ENCODE measurements at regions not wholly inside any gene's neighbourhood (a gene's known extent, or its start where the extent isn't known, plus 50 kb on each side); places are given as distances from the start of the nearest gene placed in this dataset.

DNA sequence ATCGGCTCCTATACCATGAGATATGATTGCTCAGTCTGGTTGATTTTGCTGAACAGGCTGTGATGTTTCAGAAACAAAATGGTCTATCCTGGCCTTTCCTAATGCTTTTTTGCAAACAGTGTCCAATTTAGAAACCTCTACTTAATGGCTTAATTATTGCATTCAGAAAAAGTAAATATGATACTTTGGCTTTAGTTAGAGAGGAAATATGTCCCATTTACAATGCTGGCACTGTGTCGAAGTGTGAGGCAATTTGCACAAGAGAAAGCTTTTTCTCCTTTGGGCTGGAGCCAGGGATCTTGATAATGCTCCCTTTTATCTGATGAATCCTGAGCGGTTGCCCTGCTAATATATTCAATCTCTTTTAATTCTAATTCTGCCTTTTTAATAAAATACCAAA is 418.9 kb downstream of the EPHA4 start:
- TF ChIP-seq GTF2I (CRISPR knock-in tag; conservative IDR thresholded peaks at IDR 0.05) (no peak), ATF2 (CRISPR knock-in tag; IDR thresholded peaks at IDR 0.05; ENCODE audit: borderline replicate concordance, low read depth) (no peak), NR1H2 (CRISPR knock-in tag; IDR thresholded peaks at IDR 0.05) (no peak), MAX (CRISPR knock-in tag; IDR thresholded peaks at IDR 0.05) (no peak), FOXK1 (CRISPR knock-in tag; IDR thresholded peaks at IDR 0.05) (no peak), JUN (CRISPR knock-in tag; IDR thresholded peaks at IDR 0.05) (no peak), FOXP4 (CRISPR knock-in tag; IDR thresholded peaks at IDR 0.05) (no peak), NR2C2 (CRISPR knock-in tag; IDR thresholded peaks at IDR 0.05) (no peak), PRRX2 (CRISPR knock-in tag; IDR thresholded peaks at IDR 0.05) (no peak), ZNF512 (CRISPR knock-in tag; IDR thresholded peaks at IDR 0.05; ENCODE audit: borderline replicate concordance) (no peak), CREM (CRISPR knock-in tag; IDR thresholded peaks at IDR 0.05) (no peak), ZBTB43 (CRISPR knock-in tag; IDR thresholded peaks at IDR 0.05) (no peak)
- TF ChIP-seq, protein P1, sequence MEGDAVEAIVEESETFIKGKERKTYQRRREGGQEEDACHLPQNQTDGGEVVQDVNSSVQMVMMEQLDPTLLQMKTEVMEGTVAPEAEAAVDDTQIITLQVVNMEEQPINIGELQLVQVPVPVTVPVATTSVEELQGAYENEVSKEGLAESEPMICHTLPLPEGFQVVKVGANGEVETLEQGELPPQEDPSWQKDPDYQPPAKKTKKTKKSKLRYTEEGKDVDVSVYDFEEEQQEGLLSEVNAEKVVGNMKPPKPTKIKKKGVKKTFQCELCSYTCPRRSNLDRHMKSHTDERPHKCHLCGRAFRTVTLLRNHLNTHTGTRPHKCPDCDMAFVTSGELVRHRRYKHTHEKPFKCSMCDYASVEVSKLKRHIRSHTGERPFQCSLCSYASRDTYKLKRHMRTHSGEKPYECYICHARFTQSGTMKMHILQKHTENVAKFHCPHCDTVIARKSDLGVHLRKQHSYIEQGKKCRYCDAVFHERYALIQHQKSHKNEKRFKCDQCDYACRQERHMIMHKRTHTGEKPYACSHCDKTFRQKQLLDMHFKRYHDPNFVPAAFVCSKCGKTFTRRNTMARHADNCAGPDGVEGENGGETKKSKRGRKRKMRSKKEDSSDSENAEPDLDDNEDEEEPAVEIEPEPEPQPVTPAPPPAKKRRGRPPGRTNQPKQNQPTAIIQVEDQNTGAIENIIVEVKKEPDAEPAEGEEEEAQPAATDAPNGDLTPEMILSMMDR (IDR thresholded peaks at IDR 0.05): no peak
- TF ChIP-seq, protein P2, sequence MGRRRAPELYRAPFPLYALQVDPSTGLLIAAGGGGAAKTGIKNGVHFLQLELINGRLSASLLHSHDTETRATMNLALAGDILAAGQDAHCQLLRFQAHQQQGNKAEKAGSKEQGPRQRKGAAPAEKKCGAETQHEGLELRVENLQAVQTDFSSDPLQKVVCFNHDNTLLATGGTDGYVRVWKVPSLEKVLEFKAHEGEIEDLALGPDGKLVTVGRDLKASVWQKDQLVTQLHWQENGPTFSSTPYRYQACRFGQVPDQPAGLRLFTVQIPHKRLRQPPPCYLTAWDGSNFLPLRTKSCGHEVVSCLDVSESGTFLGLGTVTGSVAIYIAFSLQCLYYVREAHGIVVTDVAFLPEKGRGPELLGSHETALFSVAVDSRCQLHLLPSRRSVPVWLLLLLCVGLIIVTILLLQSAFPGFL (CRISPR knock-in tag; IDR thresholded peaks at IDR 0.05; ENCODE audit: borderline replicate concordance): no peak

All from WTC11 (cell line).